NCI-H146 treated with DMSO at 0.1 percent for 48 hours (cell line): ENCODE measurements at regions not wholly inside any gene's neighbourhood (a gene's known extent, or its start where the extent isn't known, plus 50 kb on each side); places are given as distances from the start of the nearest gene placed in this dataset.
"Not testable (repeated sequence)": the region's sequence is repeated elsewhere in the genome, so short reads cannot be mapped to it uniquely, and the experiment has no call there.

Source experiments
- DNase-seq: peaks from one replicate; lab custom pipeline; 2025; ENCODE audit not compliant: unreplicated experiment; lab: John Stamatoyannopoulos, UW

- DNase-seq, result no peak
Observed at GRCh38 chr4:177796841-177797240, 354.6 kb upstream of the AGA start.

- no peak for DNase-seq
Observed at GRCh38 chr4:177798161-177798560, 355.9 kb upstream of the AGA start.

GRCh38 chr4:177802162-177802561 lies 359.9 kb upstream of the AGA start:
- no peak for DNase-seq

GRCh38 chr4:177802661-177803060 lies 360.4 kb upstream of the AGA start:
- DNase-seq, result no peak

GRCh38 chr4:177803151-177803550 lies 360.9 kb upstream of the AGA start:
- no peak for DNase-seq

- no peak for DNase-seq
Observed at GRCh38 chr4:177809791-177810190, 367.6 kb upstream of the AGA start.

GRCh38 chr4:177810220-177810619 lies 368.0 kb upstream of the AGA start:
- DNase-seq, result no peak

- DNase-seq, result not testable (repeated sequence)
Observed at GRCh38 chr4:177818392-177818791, 376.2 kb upstream of the AGA start.

GRCh38 chr4:177826973-177827372 lies 384.7 kb upstream of the AGA start:
- no peak for DNase-seq

GRCh38 chr4:177841258-177841657 lies 399.0 kb upstream of the AGA start:
- DNase-seq, result no peak

- no peak for DNase-seq
Observed at GRCh38 chr4:177853229-177853628, 411.0 kb upstream of the AGA start.

- no peak for DNase-seq
Observed at GRCh38 chr4:177855507-177856197, 413.4 kb upstream of the AGA start.

- DNase-seq, result no peak
Observed at GRCh38 chr4:177860171-177860570, 417.9 kb upstream of the AGA start.

- DNase-seq, result no peak
Observed at GRCh38 chr4:177861551-177862094, 419.4 kb upstream of the AGA start.

- no peak for DNase-seq
Observed at GRCh38 chr4:177862541-177863176, 420.4 kb upstream of the AGA start.

GRCh38 chr4:177879851-177880250 lies 437.6 kb upstream of the AGA start:
- no peak for DNase-seq

GRCh38 chr4:177895136-177895535 lies 452.9 kb upstream of the AGA start:
- no peak for DNase-seq

- DNase-seq, result no peak
Observed at GRCh38 chr4:177901786-177902185, 459.5 kb upstream of the AGA start.

- no peak for DNase-seq
Observed at GRCh38 chr4:177902386-177902785, 460.1 kb upstream of the AGA start.

- DNase-seq, result no peak
Observed at GRCh38 chr4:177907736-177908424, 465.6 kb upstream of the AGA start.

GRCh38 chr4:177921715-177922114 lies 479.5 kb upstream of the AGA start:
- DNase-seq, result no peak

- no peak for DNase-seq
Observed at GRCh38 chr4:177923888-177924287, 481.7 kb upstream of the AGA start.
